Panc1 (cell line): ENCODE measurements at regions not wholly inside any gene's neighbourhood (a gene's known extent, or its start where the extent isn't known, plus 50 kb on each side); places are given as distances from the start of the nearest gene placed in this dataset.

Experiments
- ATAC-seq: fragments of 200-7000 bp; cut with Tn5 transposase; 2 replicates; pipeline ENCODE4 v1.9.1; 2020; ENCODE audit warnings: mild to moderate bottlenecking, moderate library complexity
- BruUV-seq: library from RNA; stranded (reverse); fragments of 400-500 nt; replicated peaks from 2 replicates; lab custom pipeline; 2021; lab: Mats Ljungman, UMichigan
- CTCF ChIA-PET: fragments of 300-600 bp; sonication (Branson Sonifier 250); formaldehyde crosslinking; loops from one replicate; lab custom pipeline; 2022; ENCODE audit warnings: antibody characterized with exemption; lab: Charles Lee
- POLR2A ChIA-PET: fragments of 300-600 bp; sonication (Branson Sonifier 250); formaldehyde crosslinking; loops from one replicate; lab custom pipeline; 2022; ENCODE audit warnings: antibody characterized with exemption; lab: Charles Lee
- DNase-seq: peaks from one replicate; pipeline ENCODE4 v3.0.0-alpha.2; 2010; ENCODE audit warnings: low read depth, low spot score
- H3K27ac ChIP-seq: 2 replicates; pipeline ENCODE4 v1.5.1; 2011; ENCODE audit warnings: mild to moderate bottlenecking, low read length, inconsistent platforms
- H3K27me3 ChIP-seq: fragments of 200-500 bp; sonication (Bioruptor generic); 2 replicates; pipeline ENCODE4 v1.6.0; 2014; ENCODE audit warnings: low read length, inconsistent platforms; ENCODE audit not compliant: control insufficient read depth, insufficient read depth
- H3K36me3 ChIP-seq: fragments of 200-500 bp; sonication (Bioruptor generic); 2 replicates; pipeline ENCODE4 v1.5.1; 2014; ENCODE audit warnings: inconsistent platforms, mild to moderate bottlenecking, low read length, moderate library complexity; ENCODE audit not compliant: control insufficient read depth, insufficient read depth
- H3K4me1 ChIP-seq: 2 replicates; pipeline ENCODE4 v1.5.1; 2011; ENCODE audit warnings: inconsistent platforms, mild to moderate bottlenecking, low read length, moderate library complexity; ENCODE audit not compliant: control insufficient read depth, insufficient read depth
- H3K4me3 ChIP-seq, 2 experiments: 2 replicates each; pipeline ENCODE4 v1.5.1; 2011 to 2012; ENCODE audit warnings: low read depth in 2 of 2, low read length in 2 of 2, mild to moderate bottlenecking in 2 of 2, inconsistent platforms in 1 of 2, moderate library complexity in 1 of 2
- H3K9me3 ChIP-seq: fragments of 200-500 bp; sonication (Bioruptor generic); 2 replicates; pipeline ENCODE4 v1.5.1; 2014; ENCODE audit warnings: low read depth, mild to moderate bottlenecking, inconsistent platforms, low read length, moderate library complexity; ENCODE audit not compliant: control insufficient read depth, insufficient read depth
- CTCF ChIP-seq: fragments of 450-650 bp; IDR thresholded peaks from 2 replicates; pipeline ENCODE4 v1.5.1; 2017; ENCODE audit warnings: mild to moderate bottlenecking
- POLR2AphosphoS5 ChIP-seq: IDR thresholded peaks from 2 replicates; pipeline ENCODE4 v1.6.1; 2012; ENCODE audit warnings: mild to moderate bottlenecking, low read depth, low read length, moderate library complexity
- REST ChIP-seq, 2 experiments: IDR thresholded peaks; 2 replicates each; pipeline ENCODE4 v1.6.1; 2011 to 2012; ENCODE audit warnings: low read depth in 2 of 2, control low read depth in 1 of 2, low read length in 1 of 2, mild to moderate bottlenecking in 1 of 2, moderate library complexity in 1 of 2; ENCODE audit not compliant: insufficient read depth in 1 of 2
- SIN3A ChIP-seq: IDR thresholded peaks from 2 replicates; pipeline ENCODE4 v1.6.1; 2012; ENCODE audit warnings: low read depth, mild to moderate bottlenecking, low read length, moderate library complexity, borderline replicate concordance; ENCODE audit not compliant: insufficient read depth
- TCF7L2 ChIP-seq: IDR thresholded peaks from 2 replicates; pipeline ENCODE4 v1.6.1; 2011; ENCODE audit warnings: mild to moderate bottlenecking, low read depth, low read length, inconsistent platforms
- in situ Hi-C: cut with HindIII; loops from 2 replicates; pipeline ENCODE4 v1.10.0; 2016; ENCODE audit warnings: low sequenced_read_pairs, low pct_unique_long_range_greater_than_20kb
- intact Hi-C: fragments of 100-400 bp; cut with micrococcal nuclease; formaldehyde crosslinking; loops from one replicate; pipeline ENCODE4 v1.10.0; 2022; ENCODE audit not compliant: unreplicated experiment

DNA sequence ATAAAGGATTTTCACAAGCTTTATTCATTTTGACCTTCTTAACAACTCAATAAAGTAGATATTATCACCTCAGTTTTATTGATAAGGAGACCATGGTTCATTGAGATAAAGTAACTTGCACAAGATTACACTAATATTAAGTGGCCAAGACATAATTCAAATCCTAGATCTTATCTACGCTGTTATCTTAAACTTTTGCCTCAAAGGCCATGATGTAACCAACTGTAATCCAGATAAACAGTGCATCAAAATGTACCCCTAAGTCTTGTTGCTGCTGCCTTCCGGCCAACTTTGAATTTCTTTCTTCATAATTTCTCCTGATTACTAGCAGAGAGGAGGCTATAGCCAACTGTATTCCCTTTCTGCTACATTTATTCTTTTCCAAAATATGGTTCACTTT lies 1094.8 kb upstream of the PIK3C3 start:
- Histone ChIP-seq H3K9me3 (no peaks in the 10 kb centered on the region), H3K27ac (no peak overlapping the region), H3K27me3 (no peaks in the 10 kb centered on the region), H3K4me3 (no peak overlapping the region), H3K4me1 (no peaks in the 10 kb centered on the region), H3K36me3 (no peaks in the 10 kb centered on the region)
- ChIA-PET CTCF (no interaction called here), POLR2A (no interaction called here)
- in situ Hi-C loops (no loop called here), intact Hi-C loops (no loop called here)
- no peak for ATAC-seq
- DNase-seq: no peak
- no TSS peak for BruUV-seq
- TF ChIP-seq TCF7L2 (no peak), POLR2AphosphoS5 (no peak), SIN3A (no peak), CTCF (no peak), REST (IDR thresholded peaks at IDR 0.05; ENCODE audit: insufficient read depth in 1 of 2, low read depth in 2 of 2, low read length in 1 of 2) (no peak)

DNA sequence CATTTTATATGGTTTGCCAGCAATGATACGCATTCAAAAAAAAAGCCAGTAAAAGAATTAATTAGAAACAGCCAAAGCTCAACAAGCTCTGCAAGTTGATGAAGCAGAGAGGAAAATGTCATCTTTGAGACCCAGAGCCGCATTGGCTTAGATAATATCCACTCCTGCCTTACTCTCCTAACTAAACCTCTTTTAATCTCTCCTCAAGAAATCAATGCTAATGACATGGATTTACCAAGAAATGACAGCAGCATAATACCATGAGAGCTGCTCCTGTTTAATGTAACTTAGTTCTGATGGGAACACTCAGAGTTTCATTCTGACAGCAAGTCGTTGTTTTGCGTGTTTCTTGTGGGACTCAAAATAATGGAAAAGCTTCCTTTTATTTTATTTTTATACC lies 1099.4 kb upstream of the PIK3C3 start:
- H3K4me1 ChIP-seq: no peaks in the 10 kb centered on the region
- POLR2A ChIA-PET: no interaction called here
- H3K27ac ChIP-seq: no peak overlapping the region
- H3K27me3 ChIP-seq: no peaks in the 10 kb centered on the region
- no peak for DNase-seq
- ATAC-seq: no peak
- no peaks in the 10 kb centered on the region for H3K36me3 ChIP-seq
- intact Hi-C loops: no loop called here
- no TSS peak for BruUV-seq
- CTCF ChIA-PET: no interaction called here
- no peaks in the 10 kb centered on the region for H3K9me3 ChIP-seq
- in situ Hi-C loops: no loop called here
- H3K4me3 ChIP-seq: no peak overlapping the region
- TF ChIP-seq POLR2AphosphoS5 (no peak), TCF7L2 (no peak), SIN3A (no peak), CTCF (no peak), REST (IDR thresholded peaks at IDR 0.05; ENCODE audit: insufficient read depth in 1 of 2, low read depth in 2 of 2, low read length in 1 of 2) (no peak)
